H9 (cell line): ENCODE measurements at regions not wholly inside any gene's neighbourhood (a gene's known extent, or its start where the extent isn't known, plus 50 kb on each side); places are given as distances from the start of the nearest gene placed in this dataset.

Experiments
- DNase-seq: peaks from one replicate; pipeline ENCODE4 v3.0.0-alpha.2; 2017
- H2AFZ ChIP-seq: one replicate; pipeline ENCODE4 v1.6.1; 2013; ENCODE audit warnings: mild to moderate bottlenecking, low read length, control low read depth, moderate library complexity
- H2AK5ac ChIP-seq: 2 replicates; pipeline ENCODE4 v1.6.1; 2013; ENCODE audit warnings: low read length, control low read depth, mixed read lengths; ENCODE audit not compliant: insufficient read length
- H2BK120ac ChIP-seq: one replicate; pipeline ENCODE4 v1.6.1; 2013; ENCODE audit warnings: low read depth, mild to moderate bottlenecking, low read length, control low read depth, inconsistent platforms; ENCODE audit not compliant: poor library complexity, severe bottlenecking
- H2BK12ac ChIP-seq: 2 replicates; pipeline ENCODE4 v1.6.1; 2013; ENCODE audit warnings: low read length, control low read depth, mixed read lengths, low read depth; ENCODE audit not compliant: insufficient read length
- H2BK15ac ChIP-seq: 2 replicates; pipeline ENCODE4 v1.6.1; 2013; ENCODE audit warnings: low read depth, low read length, control low read depth
- H2BK20ac ChIP-seq: one replicate; pipeline ENCODE4 v1.6.1; 2013; ENCODE audit warnings: low read depth, mild to moderate bottlenecking, low read length, control low read depth, inconsistent platforms; ENCODE audit not compliant: poor library complexity, severe bottlenecking
- H2BK5ac ChIP-seq: 2 replicates; pipeline ENCODE4 v1.6.1; 2013; ENCODE audit warnings: low read length, control low read depth, mixed read lengths; ENCODE audit not compliant: insufficient read length
- H3K14ac ChIP-seq: 2 replicates; pipeline ENCODE4 v1.6.1; 2013; ENCODE audit warnings: low read length, control low read depth; ENCODE audit not compliant: insufficient read depth
- H3K18ac ChIP-seq: 2 replicates; pipeline ENCODE4 v1.6.1; 2013; ENCODE audit warnings: low read depth, mild to moderate bottlenecking, mixed read lengths, low read length, control low read depth; ENCODE audit not compliant: insufficient read length
- H3K23ac ChIP-seq: 2 replicates; pipeline ENCODE4 v1.6.1; 2013; ENCODE audit warnings: low read length, control low read depth, mixed read lengths, low read depth; ENCODE audit not compliant: insufficient read length
- H3K23me2 ChIP-seq: 2 replicates; pipeline ENCODE4 v1.6.1; 2013; ENCODE audit warnings: low read depth, mild to moderate bottlenecking, mixed read lengths, low read length, control low read depth; ENCODE audit not compliant: insufficient read length, poor library complexity, severe bottlenecking
- H3K27ac ChIP-seq: 2 replicates; pipeline ENCODE4 v1.5.1; 2013; ENCODE audit warnings: low read length, control low read depth, mixed read lengths, low read depth; ENCODE audit not compliant: insufficient read length
- H3K27me3 ChIP-seq: 2 replicates; pipeline ENCODE4 v1.6.1; 2013; ENCODE audit warnings: low read length, control low read depth, inconsistent platforms; ENCODE audit not compliant: insufficient read depth
- H3K4ac ChIP-seq: 2 replicates; pipeline ENCODE4 v1.6.1; 2013; ENCODE audit warnings: low read depth, mild to moderate bottlenecking, control low read depth, inconsistent platforms, low read length, moderate library complexity
- H3K4me1 ChIP-seq: 2 replicates; pipeline ENCODE4 v1.6.1; 2013; ENCODE audit warnings: low read length, control low read depth, inconsistent platforms; ENCODE audit not compliant: insufficient read depth
- H3K4me2 ChIP-seq: 2 replicates; pipeline ENCODE4 v1.6.1; 2013; ENCODE audit warnings: low read length, control low read depth, mixed read lengths; ENCODE audit not compliant: insufficient read length, insufficient read depth
- H3K56ac ChIP-seq: 2 replicates; pipeline ENCODE4 v1.6.1; 2013; ENCODE audit warnings: low read depth, mild to moderate bottlenecking, mixed read lengths, low read length, control low read depth; ENCODE audit not compliant: insufficient read length
- H3K79me1 ChIP-seq: 2 replicates; pipeline ENCODE4 v1.6.1; 2013; ENCODE audit warnings: low read depth, mild to moderate bottlenecking, moderate library complexity, low read length, control low read depth, inconsistent platforms; ENCODE audit not compliant: insufficient read depth, poor library complexity, severe bottlenecking
- H3K79me2 ChIP-seq: 2 replicates; pipeline ENCODE4 v1.6.1; 2013; ENCODE audit warnings: low read length, control low read depth, inconsistent platforms; ENCODE audit not compliant: insufficient read depth
- H3K9ac ChIP-seq: 2 replicates; pipeline ENCODE4 v1.6.1; 2013; ENCODE audit warnings: low read length, control low read depth, mixed read lengths; ENCODE audit not compliant: insufficient read length; ENCODE audit errors: extremely low read depth
- H3K9me3 ChIP-seq: one replicate; pipeline ENCODE4 v1.6.1; 2013; ENCODE audit warnings: low read depth, low read length, inconsistent platforms; ENCODE audit not compliant: control insufficient read depth
- H3T11ph ChIP-seq: one replicate; pipeline ENCODE4 v1.6.1; 2013; ENCODE audit warnings: mild to moderate bottlenecking, low read length, control low read depth, inconsistent platforms
- H4K20me1 ChIP-seq: one replicate; pipeline ENCODE4 v1.6.1; 2013; ENCODE audit not compliant: control insufficient read depth, insufficient read length, insufficient read depth
- H4K5ac ChIP-seq: 2 replicates; pipeline ENCODE4 v1.6.1; 2013; ENCODE audit warnings: low read depth, mild to moderate bottlenecking, mixed read lengths, low read length, control low read depth; ENCODE audit not compliant: insufficient read length
- H4K8ac ChIP-seq: replicated peaks from 2 replicates; pipeline ENCODE4 v1.6.1; 2013; ENCODE audit warnings: low read length, control low read depth, mixed read lengths, low read depth; ENCODE audit not compliant: insufficient read length
- H4K91ac ChIP-seq: 2 replicates; pipeline ENCODE4 v1.6.1; 2013; ENCODE audit warnings: low read depth, mild to moderate bottlenecking, moderate library complexity, mixed read lengths, low read length, control low read depth; ENCODE audit not compliant: insufficient read length
- H3K27ac Mint-ChIP-seq, 3 experiments: 2 replicates in 2 of 3; 3 replicates in 1 of 3; pipeline ENCODE4 v1.8.0; 2020 to 2021; ENCODE audit warnings: mixed read lengths in 3 of 3, mild to moderate bottlenecking in 1 of 3, moderate library complexity in 1 of 3
- H3K27me3 Mint-ChIP-seq: 2 replicates; pipeline ENCODE4 v1.8.0; 2021; ENCODE audit warnings: low read depth, mild to moderate bottlenecking, moderate library complexity, mixed read lengths
- H3K36me3 Mint-ChIP-seq, 3 experiments: 2 replicates in 2 of 3; 3 replicates in 1 of 3; pipeline ENCODE4 v1.8.0; 2020 to 2021; ENCODE audit warnings: low read depth in 3 of 3, mixed read lengths in 3 of 3; ENCODE audit not compliant: insufficient read depth in 1 of 3
- H3K4me1 Mint-ChIP-seq, 2 experiments: 2 replicates each; pipeline ENCODE4 v1.8.0; 2020; ENCODE audit warnings: mixed read lengths in 2 of 2
- H3K4me3 Mint-ChIP-seq, 2 experiments: 2 replicates in 1 of 2; 3 replicates in 1 of 2; pipeline ENCODE4 v1.8.0; 2020 to 2021; ENCODE audit warnings: mild to moderate bottlenecking in 2 of 2, mixed read lengths in 2 of 2, moderate library complexity in 1 of 2
- H3K9me3 Mint-ChIP-seq, 2 experiments: 2 replicates in 1 of 2; 3 replicates in 1 of 2; pipeline ENCODE4 v1.8.0; 2020; ENCODE audit warnings: mild to moderate bottlenecking in 2 of 2, mixed read lengths in 2 of 2, moderate library complexity in 1 of 2
- WGBS: extraction: QIAGEN DNeasy Blood & Tissue Kit; methylation state at CpG from one replicate; pipeline ENCODE4 v1.1.7; 2013; ENCODE audit warnings: missing lambda C conversion rate, low lambda C conversion rate, mixed read lengths; ENCODE audit not compliant: insufficient read length; ENCODE audit errors: extremely low coverage; 5-methylcytosine and 5-hydroxymethylcytosine counted together
- TF ChIP-seq, protein P1 (sequence below): fragments of 200-600 bp; sonication (generic); conservative IDR thresholded peaks from 3 replicates; pipeline ENCODE4 v1.8.0; 2021; ENCODE audit warnings: antibody characterized with exemption, mild to moderate bottlenecking

DNA sequence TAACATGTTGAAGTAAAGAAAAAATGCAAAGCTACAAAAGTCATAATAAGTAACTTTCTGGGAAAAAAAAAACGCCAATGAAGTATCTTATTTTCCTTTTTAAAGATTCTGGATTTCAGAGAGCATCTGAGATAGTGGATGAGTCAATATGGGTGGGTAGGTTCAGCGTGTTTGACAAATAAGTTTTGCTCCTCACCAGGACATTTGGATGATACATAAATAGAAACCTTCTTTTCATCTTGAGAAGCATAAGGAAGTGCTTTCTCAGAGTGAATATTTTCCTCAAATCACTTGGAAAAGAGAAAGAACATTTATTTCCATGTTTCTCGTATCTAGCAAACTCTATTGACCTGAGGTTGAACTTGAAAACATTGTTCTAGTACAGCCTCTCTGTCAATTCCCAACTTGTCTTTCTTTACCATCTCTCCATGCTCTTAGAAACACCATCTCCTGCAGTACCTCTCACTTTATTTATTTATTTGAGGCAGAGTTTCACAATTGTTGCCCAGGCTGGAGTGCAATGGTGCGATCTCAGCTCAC is 463.2 kb downstream of the KLF5 start:
- Histone ChIP-seq H2BK12ac (no peak overlapping the region), H3K14ac (no peak overlapping the region), H3K4me2 (no peak overlapping the region), H3K9ac (no peak overlapping the region), H3K9me3 (no peaks in the 10 kb centered on the region), H3K23me2 (no peaks in the 10 kb centered on the region), H3K27me3 (no peaks in the 10 kb centered on the region), H2BK5ac (no peak overlapping the region), H4K20me1 (no peaks in the 10 kb centered on the region), H3K4ac (no peak overlapping the region), H3K79me2 (no peaks in the 10 kb centered on the region), H2AK5ac (no peak overlapping the region), H4K8ac (no peak overlapping the region), H3K79me1 (no peaks in the 10 kb centered on the region), H2AFZ (no peak overlapping the region), H3K27ac (no peak overlapping the region), H3T11ph (no peak overlapping the region), H2BK20ac (no peak overlapping the region), H4K5ac (no peak overlapping the region), H3K56ac (no peak overlapping the region), H4K91ac (no peak overlapping the region), H2BK15ac (no peak overlapping the region), H3K4me1 (0 out of 2 replicates have a peak, but pooled peaks cover 3% of the 10 kb centered on the region), H3K18ac (no peak overlapping the region), H3K23ac (no peak overlapping the region), H2BK120ac (no peak overlapping the region)
- peaks cover 24 to 36% of the 10 kb centered on the region in 2 experiments for H3K4me1 Mint-ChIP-seq
- no peaks in the 10 kb centered on the region for H3K9me3 Mint-ChIP-seq
- WGBS: no CpG with 5 or more reads among the region's 4 CpGs
- TF ChIP-seq, protein P1, sequence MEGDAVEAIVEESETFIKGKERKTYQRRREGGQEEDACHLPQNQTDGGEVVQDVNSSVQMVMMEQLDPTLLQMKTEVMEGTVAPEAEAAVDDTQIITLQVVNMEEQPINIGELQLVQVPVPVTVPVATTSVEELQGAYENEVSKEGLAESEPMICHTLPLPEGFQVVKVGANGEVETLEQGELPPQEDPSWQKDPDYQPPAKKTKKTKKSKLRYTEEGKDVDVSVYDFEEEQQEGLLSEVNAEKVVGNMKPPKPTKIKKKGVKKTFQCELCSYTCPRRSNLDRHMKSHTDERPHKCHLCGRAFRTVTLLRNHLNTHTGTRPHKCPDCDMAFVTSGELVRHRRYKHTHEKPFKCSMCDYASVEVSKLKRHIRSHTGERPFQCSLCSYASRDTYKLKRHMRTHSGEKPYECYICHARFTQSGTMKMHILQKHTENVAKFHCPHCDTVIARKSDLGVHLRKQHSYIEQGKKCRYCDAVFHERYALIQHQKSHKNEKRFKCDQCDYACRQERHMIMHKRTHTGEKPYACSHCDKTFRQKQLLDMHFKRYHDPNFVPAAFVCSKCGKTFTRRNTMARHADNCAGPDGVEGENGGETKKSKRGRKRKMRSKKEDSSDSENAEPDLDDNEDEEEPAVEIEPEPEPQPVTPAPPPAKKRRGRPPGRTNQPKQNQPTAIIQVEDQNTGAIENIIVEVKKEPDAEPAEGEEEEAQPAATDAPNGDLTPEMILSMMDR: no peak
- H3K4me3 Mint-ChIP-seq: no peak overlapping the region
- no peaks in the 10 kb centered on the region; the same call in 1 of the 2 replicates for H3K27me3 Mint-ChIP-seq
- H3K27ac Mint-ChIP-seq: no peak overlapping the region
- DNase-seq: no peak
- no peaks in the 10 kb centered on the region for H3K36me3 Mint-ChIP-seq
